Bronchial epithelial cell (primary cell): ENCODE measurements at regions not wholly inside any gene's neighbourhood (a gene's known extent, or its start where the extent isn't known, plus 50 kb on each side); places are given as distances from the start of the nearest gene placed in this dataset.

Experiments
- DNase-seq: peaks from one replicate; pipeline ENCODE4 v3.0.0-alpha.2; 2010; ENCODE audit warnings: low read depth
- FAIRE-seq: peaks from 2 replicates; lab custom pipeline; 2011; peaks lifted over from hg19 to GRCh38; lab: Jason Lieb, UNC
- H3K27me3 ChIP-seq: 2 replicates; pipeline ENCODE4 v1.5.1; 2011; ENCODE audit warnings: low read length; ENCODE audit not compliant: control insufficient read depth, insufficient read depth
- H3K36me3 ChIP-seq: 2 replicates; pipeline ENCODE4 v1.5.1; 2011; ENCODE audit warnings: low read length; ENCODE audit not compliant: control insufficient read depth, insufficient read depth
- H3K4me3 ChIP-seq: 2 replicates; pipeline ENCODE4 v1.5.1; 2011; ENCODE audit warnings: mild to moderate bottlenecking, low read depth, low read length, control low read depth
- TF ChIP-seq, protein P1 (sequence below): IDR thresholded peaks from 2 replicates; pipeline ENCODE4 v1.5.1; 2011; ENCODE audit warnings: mild to moderate bottlenecking, moderate library complexity, low read length, control low read depth, inconsistent platforms; ENCODE audit not compliant: insufficient read depth, severe bottlenecking

DNA sequence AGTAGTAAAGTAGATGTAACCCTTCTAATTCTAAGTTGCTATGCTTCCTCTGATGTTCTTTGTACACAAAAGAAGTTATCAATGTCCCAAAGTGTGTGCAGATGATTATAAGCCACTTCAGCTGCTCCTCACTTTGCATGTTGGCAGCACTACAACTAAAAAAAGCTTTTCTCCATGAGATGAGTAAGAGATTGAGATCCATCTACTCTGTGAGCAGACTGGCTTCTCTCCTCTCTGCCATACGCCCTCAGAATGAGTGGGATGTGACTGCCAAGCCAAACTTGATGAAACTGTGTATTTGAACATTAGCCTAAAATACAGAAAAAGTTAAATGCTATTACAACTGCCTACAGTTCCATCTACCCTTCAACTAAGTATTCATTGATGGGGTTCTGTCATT lies 102.9 kb upstream of the ETV1 start:
- TF ChIP-seq, protein P1, sequence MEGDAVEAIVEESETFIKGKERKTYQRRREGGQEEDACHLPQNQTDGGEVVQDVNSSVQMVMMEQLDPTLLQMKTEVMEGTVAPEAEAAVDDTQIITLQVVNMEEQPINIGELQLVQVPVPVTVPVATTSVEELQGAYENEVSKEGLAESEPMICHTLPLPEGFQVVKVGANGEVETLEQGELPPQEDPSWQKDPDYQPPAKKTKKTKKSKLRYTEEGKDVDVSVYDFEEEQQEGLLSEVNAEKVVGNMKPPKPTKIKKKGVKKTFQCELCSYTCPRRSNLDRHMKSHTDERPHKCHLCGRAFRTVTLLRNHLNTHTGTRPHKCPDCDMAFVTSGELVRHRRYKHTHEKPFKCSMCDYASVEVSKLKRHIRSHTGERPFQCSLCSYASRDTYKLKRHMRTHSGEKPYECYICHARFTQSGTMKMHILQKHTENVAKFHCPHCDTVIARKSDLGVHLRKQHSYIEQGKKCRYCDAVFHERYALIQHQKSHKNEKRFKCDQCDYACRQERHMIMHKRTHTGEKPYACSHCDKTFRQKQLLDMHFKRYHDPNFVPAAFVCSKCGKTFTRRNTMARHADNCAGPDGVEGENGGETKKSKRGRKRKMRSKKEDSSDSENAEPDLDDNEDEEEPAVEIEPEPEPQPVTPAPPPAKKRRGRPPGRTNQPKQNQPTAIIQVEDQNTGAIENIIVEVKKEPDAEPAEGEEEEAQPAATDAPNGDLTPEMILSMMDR = no peak
- DNase-seq (no peak), FAIRE-seq (no peak)
- Histone ChIP-seq H3K27me3 (no peaks in the 10 kb centered on the region), H3K36me3 (no peaks in the 10 kb centered on the region), H3K4me3 (no peak overlapping the region)

DNA sequence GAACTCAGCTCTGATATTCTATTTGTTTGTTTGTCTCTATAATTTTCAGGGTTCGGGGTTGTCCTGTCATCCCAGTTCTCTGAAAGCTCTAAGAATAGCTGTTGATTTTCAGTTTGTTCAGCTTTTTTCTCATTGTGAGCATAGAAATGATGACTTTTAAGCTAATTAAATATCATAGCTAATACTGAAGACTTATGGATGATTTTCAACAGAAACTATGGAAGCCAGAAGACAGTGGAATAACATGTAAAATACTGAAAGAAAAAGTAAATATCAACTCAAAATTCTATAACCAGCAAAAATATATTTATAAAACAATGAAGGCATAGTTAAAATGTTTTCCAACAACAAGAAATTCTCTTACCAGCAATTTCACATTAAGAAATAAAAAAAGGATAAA lies 96.4 kb upstream of the ETV1 start:
- peak; percentile 8 for DNase-seq
- no peak overlapping the region for H3K4me3 ChIP-seq

DNA sequence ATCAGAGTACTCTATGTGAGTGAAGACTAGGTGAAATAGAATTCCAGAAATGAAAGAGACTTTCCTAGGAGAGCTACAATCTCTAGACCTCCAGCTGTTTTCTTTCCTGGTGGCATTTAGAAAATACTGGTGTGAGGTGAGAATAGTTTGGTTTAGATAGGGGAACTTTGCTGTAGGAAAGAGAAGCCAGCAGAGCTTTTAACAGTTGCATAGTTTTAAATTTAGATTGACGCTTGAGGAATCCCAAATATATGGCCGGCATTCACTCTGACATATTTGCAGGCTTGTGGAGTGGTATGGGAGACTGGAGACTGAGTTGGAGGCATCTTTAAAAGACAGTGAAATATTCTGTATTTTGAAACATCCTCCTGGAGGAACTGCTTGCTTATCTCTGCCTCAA lies 94.3 kb upstream of the ETV1 start:
- FAIRE-seq (no peak), DNase-seq (no peak)
- Histone ChIP-seq H3K27me3 (no peaks in the 10 kb centered on the region), H3K4me3 (no peak overlapping the region), H3K36me3 (no peaks in the 10 kb centered on the region)
- TF ChIP-seq, protein P1 = no peak

More for the DNA sequence above, 96.4 kb upstream of the ETV1 start:
- no peaks in the 10 kb centered on the region for H3K36me3 ChIP-seq
- no peak for FAIRE-seq
- TF ChIP-seq, protein P1 = no peak
- H3K27me3 ChIP-seq = no peaks in the 10 kb centered on the region

DNA sequence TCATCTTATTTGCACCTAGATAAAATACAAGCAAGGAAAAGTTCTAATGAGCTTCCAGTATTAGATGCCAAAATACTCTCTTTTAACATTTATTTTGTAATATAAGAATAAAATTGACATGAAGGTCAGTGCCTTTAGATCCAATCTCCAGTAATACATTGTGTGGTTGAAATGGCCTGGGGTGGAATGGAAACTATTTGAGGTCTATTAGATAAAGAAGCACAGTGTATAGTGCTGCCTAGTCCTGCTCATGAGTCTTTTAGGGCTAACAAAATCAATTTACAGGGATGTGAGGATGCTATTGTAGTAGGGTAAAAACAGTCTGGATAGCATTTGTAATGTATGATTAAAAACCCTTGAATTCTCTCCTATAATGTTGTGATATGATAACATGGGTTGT lies 84.5 kb upstream of the ETV1 start:
- no peak overlapping the region for H3K4me3 ChIP-seq
- no peak for FAIRE-seq
- no peak for DNase-seq
- no peaks in the 10 kb centered on the region for H3K27me3 ChIP-seq
- TF ChIP-seq, protein P1 = no peak
- no peaks in the 10 kb centered on the region for H3K36me3 ChIP-seq

DNA sequence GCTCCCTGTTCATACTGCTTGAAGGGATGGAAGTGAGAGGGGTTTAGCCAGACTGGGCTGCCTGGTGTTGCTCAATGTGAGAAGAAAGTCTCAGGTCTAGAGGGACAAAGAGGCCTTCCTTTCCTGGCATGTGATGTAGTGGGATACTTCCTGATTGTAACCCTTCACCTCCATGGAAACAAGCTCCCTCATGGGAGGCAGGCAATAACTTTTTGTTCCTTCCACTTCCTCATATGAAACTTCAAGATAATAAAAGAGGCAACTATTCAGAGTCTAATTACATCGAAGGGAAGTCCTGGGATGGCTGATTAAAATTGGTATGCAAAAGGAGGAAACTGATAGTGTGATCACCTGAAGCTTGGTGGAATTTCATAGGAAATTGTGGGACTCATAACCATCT lies 84.1 kb upstream of the ETV1 start:
- DNase-seq (no peak), FAIRE-seq (no peak)
- H3K4me3 ChIP-seq = no peak overlapping the region
- H3K36me3 ChIP-seq = no peaks in the 10 kb centered on the region
- no peaks in the 10 kb centered on the region for H3K27me3 ChIP-seq
- TF ChIP-seq, protein P1 = no peak

DNA sequence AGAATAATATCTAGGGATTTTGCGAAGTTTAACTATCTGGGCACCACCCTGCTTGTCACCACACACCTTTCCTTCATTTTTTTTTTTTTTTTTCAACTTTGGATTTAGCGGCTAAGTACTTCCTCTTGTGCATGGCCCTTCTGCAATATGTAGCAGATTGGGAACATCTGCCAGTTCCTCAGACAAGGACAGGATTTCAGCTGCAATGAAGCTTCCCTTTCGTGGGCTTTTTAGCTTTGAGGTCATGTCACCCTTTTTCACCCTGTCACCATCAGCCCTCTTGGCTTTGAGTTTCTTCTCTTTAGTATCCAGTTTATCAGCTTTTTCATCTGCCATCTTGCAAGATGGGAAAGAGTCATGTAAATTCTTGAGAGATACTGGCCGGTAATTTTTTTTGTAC lies 81.6 kb upstream of the ETV1 start:
- Histone ChIP-seq H3K4me3 (no peak overlapping the region), H3K27me3 (no peaks in the 10 kb centered on the region), H3K36me3 (no peaks in the 10 kb centered on the region)
- DNase-seq = no peak
- TF ChIP-seq, protein P1 = no peak
- FAIRE-seq = no peak
